ENCODE measurements at regions not wholly inside any gene's neighbourhood (a gene's known extent, or its start where the extent isn't known, plus 50 kb on each side); places are given as distances from the start of the nearest gene placed in this dataset.
"Not testable (repeated sequence)": the region's sequence is repeated elsewhere in the genome, so short reads cannot be mapped to it uniquely, and the experiment has no call there.

- Histone ChIP-seq H4K8ac (ENCODE audit: low read depth, low read length) (no peak overlapping the region), H3K27me3 (ENCODE audit: control insufficient read depth in 3 of 3, insufficient read depth in 3 of 3, low read depth in 1 of 3, low read length in 3 of 3) (no peaks in the 10 kb centered on the region), H3K79me1 (ENCODE audit: low read depth, low read length) (no peaks in the 10 kb centered on the region), H3K4me3 (ENCODE audit: low read length in 2 of 2) (no peak overlapping the region), H3K18ac (ENCODE audit: low read length) (no peak overlapping the region), H2BK15ac (ENCODE audit: low read length) (no peak overlapping the region), H2AK5ac (ENCODE audit: low read depth, low read length) (no peak overlapping the region), H2BK120ac (ENCODE audit: low read depth, low read length) (no peak overlapping the region), H3K4ac (ENCODE audit: low read length) (no peak overlapping the region), H3K27ac (replicated peaks; ENCODE audit: low read length) (no peak overlapping the region), H2BK5ac (ENCODE audit: low read length) (no peak overlapping the region), H3K4me2 (ENCODE audit: insufficient read depth, low read length, poor library complexity, severe bottlenecking) (no peak overlapping the region), H4K91ac (ENCODE audit: low read depth, low read length, poor library complexity) (no peak overlapping the region), H2AFZ (ENCODE audit: low read length) (no peak overlapping the region), H3K14ac (ENCODE audit: low read length) (no peak overlapping the region), H3K36me3 (replicated peaks in 1 of 2; ENCODE audit: control insufficient read depth in 2 of 2, insufficient read depth in 2 of 2, low read length in 2 of 2) (no peaks in the 10 kb centered on the region), H3K9ac (ENCODE audit: low read depth, low read length, poor library complexity) (no peak overlapping the region), H3K4me1 (ENCODE audit: control insufficient read depth in 2 of 2, insufficient read depth in 1 of 2, low read depth in 1 of 2, low read length in 2 of 2) (peaks cover 0 to 2% of the 10 kb centered on the region in 2 donors), H3K23ac (ENCODE audit: low read depth, low read length, poor library complexity) (no peak overlapping the region), H2BK12ac (ENCODE audit: low read length) (no peak overlapping the region), H3K9me3 (replicated peaks in 1 of 2; ENCODE audit: control insufficient read depth in 2 of 2, insufficient read depth in 1 of 2, low read depth in 1 of 2, low read length in 2 of 2) (peaks cover 0 to 5% of the 10 kb centered on the region in 2 donors)
- no CpG with 5 or more reads among the region's 4 CpGs for WGBS, 2 donors (ENCODE audit: extremely low coverage in 2 of 2, insufficient read length in 2 of 2, insufficient replicate concordance in 1 of 2)
- DNase-seq (ENCODE audit: low spot score) = no peak
These were observed 112.4 kb downstream of the ZNF429 start for GRCh38 chr19:21617740-21618339.

GRCh38 chr19:21614776-21615175 lies 109.4 kb downstream of the ZNF429 start:
- not testable (repeated sequence) for H2BK12ac ChIP-seq (ENCODE audit: low read length); H3K27ac ChIP-seq (replicated peaks; ENCODE audit: low read length); H2BK15ac ChIP-seq (ENCODE audit: low read length); H2AK5ac ChIP-seq (ENCODE audit: low read depth, low read length); H2BK5ac ChIP-seq (ENCODE audit: low read length); H4K91ac ChIP-seq (ENCODE audit: low read depth, low read length, poor library complexity); H2BK120ac ChIP-seq (ENCODE audit: low read depth, low read length); H3K4me1 ChIP-seq (ENCODE audit: control insufficient read depth in 2 of 2, insufficient read depth in 1 of 2, low read depth in 1 of 2, low read length in 2 of 2); H3K36me3 ChIP-seq (replicated peaks in 1 of 2; ENCODE audit: control insufficient read depth in 2 of 2, insufficient read depth in 2 of 2, low read length in 2 of 2); H3K79me1 ChIP-seq (ENCODE audit: low read depth, low read length); DNase-seq (ENCODE audit: low spot score); H3K27me3 ChIP-seq (ENCODE audit: control insufficient read depth in 3 of 3, insufficient read depth in 3 of 3, low read depth in 1 of 3, low read length in 3 of 3); H3K4ac ChIP-seq (ENCODE audit: low read length); H3K9me3 ChIP-seq (replicated peaks in 1 of 2; ENCODE audit: control insufficient read depth in 2 of 2, insufficient read depth in 1 of 2, low read depth in 1 of 2, low read length in 2 of 2); H4K8ac ChIP-seq (ENCODE audit: low read depth, low read length); H3K4me3 ChIP-seq (ENCODE audit: low read length in 2 of 2); H3K23ac ChIP-seq (ENCODE audit: low read depth, low read length, poor library complexity); H3K14ac ChIP-seq (ENCODE audit: low read length); H3K18ac ChIP-seq (ENCODE audit: low read length); H3K4me2 ChIP-seq (ENCODE audit: insufficient read depth, low read length, poor library complexity, severe bottlenecking); H2AFZ ChIP-seq (ENCODE audit: low read length); H3K9ac ChIP-seq (ENCODE audit: low read depth, low read length, poor library complexity)
- no CpG with 5 or more reads among the region's 19 CpGs for WGBS, 2 donors (ENCODE audit: extremely low coverage in 2 of 2, insufficient read length in 2 of 2, insufficient replicate concordance in 1 of 2)

- H3K18ac ChIP-seq (ENCODE audit: low read length); DNase-seq (ENCODE audit: low spot score); H3K23ac ChIP-seq (ENCODE audit: low read depth, low read length, poor library complexity); H2AFZ ChIP-seq (ENCODE audit: low read length); H3K9me3 ChIP-seq (replicated peaks in 1 of 2; ENCODE audit: control insufficient read depth in 2 of 2, insufficient read depth in 1 of 2, low read depth in 1 of 2, low read length in 2 of 2); H4K91ac ChIP-seq (ENCODE audit: low read depth, low read length, poor library complexity); H2BK120ac ChIP-seq (ENCODE audit: low read depth, low read length); H3K79me1 ChIP-seq (ENCODE audit: low read depth, low read length); H2BK5ac ChIP-seq (ENCODE audit: low read length); H3K4me3 ChIP-seq (ENCODE audit: low read length in 2 of 2); H3K36me3 ChIP-seq (replicated peaks in 1 of 2; ENCODE audit: control insufficient read depth in 2 of 2, insufficient read depth in 2 of 2, low read length in 2 of 2); H3K4ac ChIP-seq (ENCODE audit: low read length); H2AK5ac ChIP-seq (ENCODE audit: low read depth, low read length); H2BK12ac ChIP-seq (ENCODE audit: low read length); H4K8ac ChIP-seq (ENCODE audit: low read depth, low read length); H3K4me1 ChIP-seq (ENCODE audit: control insufficient read depth in 2 of 2, insufficient read depth in 1 of 2, low read depth in 1 of 2, low read length in 2 of 2); H3K27me3 ChIP-seq (ENCODE audit: control insufficient read depth in 3 of 3, insufficient read depth in 3 of 3, low read depth in 1 of 3, low read length in 3 of 3); H3K4me2 ChIP-seq (ENCODE audit: insufficient read depth, low read length, poor library complexity, severe bottlenecking); H2BK15ac ChIP-seq (ENCODE audit: low read length); H3K27ac ChIP-seq (replicated peaks; ENCODE audit: low read length); H3K14ac ChIP-seq (ENCODE audit: low read length); H3K9ac ChIP-seq (ENCODE audit: low read depth, low read length, poor library complexity): not testable (repeated sequence)
- WGBS, 2 donors (ENCODE audit: extremely low coverage in 2 of 2, insufficient read length in 2 of 2, insufficient replicate concordance in 1 of 2) = no CpG with 5 or more reads among the region's 2 CpGs
These were observed 107.8 kb downstream of the ZNF429 start for GRCh38 chr19:21613201-21613600.

GRCh38 chr19:21612403-21612872 lies 107.0 kb downstream of the ZNF429 start:
- no peak overlapping the region for H2BK120ac ChIP-seq (ENCODE audit: low read depth, low read length)
- no CpG with 5 or more reads among the region's 1 CpG for WGBS, 2 donors (ENCODE audit: extremely low coverage in 2 of 2, insufficient read length in 2 of 2, insufficient replicate concordance in 1 of 2)
- no peaks in the 10 kb centered on the region for H3K27me3 ChIP-seq (ENCODE audit: control insufficient read depth in 3 of 3, insufficient read depth in 3 of 3, low read depth in 1 of 3, low read length in 3 of 3)
- H2BK15ac ChIP-seq (ENCODE audit: low read length) = no peak overlapping the region
- H3K79me1 ChIP-seq (ENCODE audit: low read depth, low read length) = no peaks in the 10 kb centered on the region
- H3K4me1 ChIP-seq (ENCODE audit: control insufficient read depth in 2 of 2, insufficient read depth in 1 of 2, low read depth in 1 of 2, low read length in 2 of 2) = peaks cover 0 to 3% of the 10 kb centered on the region in 2 donors
- H3K4me3 ChIP-seq (ENCODE audit: low read length in 2 of 2) = no peak overlapping the region
- no peak for DNase-seq (ENCODE audit: low spot score)
- H3K36me3 ChIP-seq (replicated peaks in 1 of 2; ENCODE audit: control insufficient read depth in 2 of 2, insufficient read depth in 2 of 2, low read length in 2 of 2) = no peaks in the 10 kb centered on the region
- H3K14ac ChIP-seq (ENCODE audit: low read length) = no peak overlapping the region
- no peak overlapping the region for H3K23ac ChIP-seq (ENCODE audit: low read depth, low read length, poor library complexity)
- H3K4me2 ChIP-seq (ENCODE audit: insufficient read depth, low read length, poor library complexity, severe bottlenecking) = no peak overlapping the region
- no peak overlapping the region for H3K18ac ChIP-seq (ENCODE audit: low read length)
- no peak overlapping the region for H2BK5ac ChIP-seq (ENCODE audit: low read length)
- no peak overlapping the region for H2BK12ac ChIP-seq (ENCODE audit: low read length)
- no peak overlapping the region for H2AK5ac ChIP-seq (ENCODE audit: low read depth, low read length)
- H2AFZ ChIP-seq (ENCODE audit: low read length) = no peak overlapping the region
- no peak overlapping the region for H3K27ac ChIP-seq (replicated peaks; ENCODE audit: low read length)
- H4K91ac ChIP-seq (ENCODE audit: low read depth, low read length, poor library complexity) = no peak overlapping the region
- no peaks in the 10 kb centered on the region for H3K9me3 ChIP-seq (replicated peaks in 1 of 2; ENCODE audit: control insufficient read depth in 2 of 2, insufficient read depth in 1 of 2, low read depth in 1 of 2, low read length in 2 of 2)
- H3K4ac ChIP-seq (ENCODE audit: low read length) = no peak overlapping the region
- no peak overlapping the region for H4K8ac ChIP-seq (ENCODE audit: low read depth, low read length)
- H3K9ac ChIP-seq (ENCODE audit: low read depth, low read length, poor library complexity) = no peak overlapping the region

All from neuronal stem cell (in vitro differentiated cells).